ENCODE measurements at regions not wholly inside any gene's neighbourhood (a gene's known extent, or its start where the extent isn't known, plus 50 kb on each side); places are given as distances from the start of the nearest gene placed in this dataset.
"Not testable (repeated sequence)": the region's sequence is repeated elsewhere in the genome, so short reads cannot be mapped to it uniquely, and the experiment has no call there.

DNA sequence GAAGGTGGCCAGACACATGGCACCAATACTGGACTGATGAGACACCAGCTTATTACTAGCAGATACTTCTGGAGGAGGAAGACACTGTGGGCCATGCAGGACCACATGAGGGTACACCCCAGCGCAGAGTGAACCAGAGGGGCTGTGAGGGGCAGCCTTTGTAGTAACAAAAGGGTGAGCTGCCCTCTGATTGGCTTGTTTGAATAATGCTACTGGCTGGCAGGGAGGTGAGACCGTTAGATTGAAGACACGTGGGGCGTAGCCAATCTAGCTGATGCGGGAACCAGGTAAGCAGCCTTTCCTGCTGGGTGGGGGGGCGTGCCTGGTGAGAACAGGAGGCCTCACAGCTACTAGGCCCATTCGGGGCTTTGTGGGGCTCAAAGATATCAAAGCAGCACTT, 102.8 kb upstream of the SEC14L1 start:
- no peak for DNase-seq (ENCODE audit: low spot score)

GRCh38 chr17:77038884-77039555, 101.7 kb upstream of the SEC14L1 start:
- DNase-seq (ENCODE audit: low spot score): no peak

- no peak for DNase-seq (ENCODE audit: low spot score)
These were observed 98.1 kb upstream of the SEC14L1 start for GRCh38 chr17:77042476-77043231.

- no peak for DNase-seq (ENCODE audit: low spot score)
These were observed 95.2 kb upstream of the SEC14L1 start for GRCh38 chr17:77045441-77046041.

DNA sequence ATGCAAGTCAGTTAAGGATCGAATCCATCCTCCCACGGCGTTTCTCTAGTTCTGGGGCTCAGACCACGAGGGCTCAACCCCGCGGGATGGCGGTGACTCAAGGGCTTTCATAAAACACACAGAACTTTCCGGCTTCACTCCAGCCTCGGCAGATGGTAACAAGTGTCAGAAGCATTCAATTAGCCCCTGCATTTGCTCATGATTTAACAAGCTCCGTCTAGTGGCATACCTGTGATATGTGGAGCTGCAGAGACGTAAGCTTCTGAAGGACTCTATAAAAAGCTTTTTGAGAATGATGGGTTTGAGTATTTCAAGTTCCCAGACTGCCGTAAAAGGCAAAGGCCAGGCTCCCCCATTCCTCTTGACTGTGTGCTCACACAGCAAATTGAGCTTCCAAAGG, 91.3 kb upstream of the SEC14L1 start:
- no peak for DNase-seq (ENCODE audit: low spot score)

DNA sequence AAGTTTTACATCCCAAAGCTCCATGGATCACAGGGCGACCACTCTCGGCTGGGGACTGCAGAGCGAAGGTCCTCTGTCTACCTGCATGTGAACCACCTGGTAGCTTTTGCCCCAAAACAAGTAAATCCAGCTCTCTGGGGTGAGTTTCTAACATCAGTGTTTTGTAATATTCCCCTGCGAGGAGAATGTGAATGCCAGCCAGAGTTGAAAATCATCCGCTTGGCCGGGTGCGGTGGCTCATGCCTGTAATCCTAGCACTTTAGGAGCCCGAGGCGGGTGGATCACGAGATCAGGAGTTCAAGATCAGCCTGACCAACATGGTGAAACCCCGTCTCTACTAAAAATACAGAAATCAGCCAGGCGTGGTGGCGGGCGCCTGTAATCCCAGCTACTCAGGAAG, 89.9 kb upstream of the SEC14L1 start:
- DNase-seq (ENCODE audit: low spot score): not testable (repeated sequence)

DNA sequence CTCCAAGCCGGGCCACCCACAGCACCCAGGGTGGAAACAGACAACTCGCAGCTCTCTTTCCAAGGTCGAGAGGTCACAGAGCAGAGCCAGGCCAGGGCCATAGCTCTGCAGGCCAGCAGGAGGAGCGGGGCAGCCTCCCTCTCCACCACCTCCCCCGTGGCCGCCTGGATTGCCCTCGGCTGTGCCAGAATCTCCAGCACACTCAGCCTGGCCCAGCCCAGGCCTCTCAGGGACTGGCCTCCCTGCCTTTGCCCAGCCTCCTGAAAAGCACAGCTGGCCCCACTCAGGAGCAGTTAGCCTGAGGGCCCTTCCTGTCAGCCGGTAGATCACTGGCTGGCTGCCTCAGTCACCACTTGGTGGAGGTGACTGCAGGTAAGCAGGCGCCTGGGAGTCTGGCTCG, 85.8 kb upstream of the SEC14L1 start:
- DNase-seq (ENCODE audit: low spot score): no peak

DNA sequence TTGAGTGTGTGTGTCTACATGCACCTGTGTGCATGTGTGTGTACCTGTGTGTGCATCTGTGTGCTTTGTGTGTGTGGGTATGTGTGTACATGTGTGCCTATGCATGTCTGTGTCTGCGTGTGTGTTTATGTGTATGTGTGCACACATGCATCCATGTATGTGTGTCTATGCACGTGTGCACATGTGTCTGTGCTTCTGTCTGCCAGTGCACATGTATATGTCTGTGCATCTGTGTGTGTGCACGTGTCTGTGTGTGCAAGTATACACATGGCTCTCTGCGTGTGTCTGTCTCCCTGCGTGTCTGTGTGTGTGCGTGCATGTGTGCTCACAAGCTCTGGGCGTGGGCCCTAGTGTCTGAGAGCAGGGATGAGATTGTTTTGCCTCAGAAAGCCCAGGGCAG, 85.3 kb upstream of the SEC14L1 start:
- no peak for DNase-seq (ENCODE audit: low spot score)

DNA sequence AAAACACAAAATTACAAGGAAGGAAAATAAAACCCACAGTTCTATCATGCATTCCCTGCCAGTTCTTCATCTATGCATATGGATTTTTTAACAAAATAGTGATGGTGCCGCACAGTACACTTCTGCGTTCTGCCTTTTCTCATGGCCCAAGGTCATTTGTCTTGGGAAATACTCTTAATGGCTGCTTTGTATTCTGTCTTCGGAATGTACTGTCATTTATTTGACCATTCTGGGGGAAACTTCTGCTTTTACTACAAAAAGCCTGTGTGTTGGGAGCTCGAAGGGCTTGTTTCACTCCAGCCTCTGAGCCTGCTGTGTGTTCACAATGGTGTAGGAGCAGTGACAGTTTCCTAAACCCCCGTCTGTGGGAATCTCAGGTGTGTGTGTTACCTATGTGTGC, 82.8 kb upstream of the SEC14L1 start:
- DNase-seq (ENCODE audit: low spot score): no peak

DNA sequence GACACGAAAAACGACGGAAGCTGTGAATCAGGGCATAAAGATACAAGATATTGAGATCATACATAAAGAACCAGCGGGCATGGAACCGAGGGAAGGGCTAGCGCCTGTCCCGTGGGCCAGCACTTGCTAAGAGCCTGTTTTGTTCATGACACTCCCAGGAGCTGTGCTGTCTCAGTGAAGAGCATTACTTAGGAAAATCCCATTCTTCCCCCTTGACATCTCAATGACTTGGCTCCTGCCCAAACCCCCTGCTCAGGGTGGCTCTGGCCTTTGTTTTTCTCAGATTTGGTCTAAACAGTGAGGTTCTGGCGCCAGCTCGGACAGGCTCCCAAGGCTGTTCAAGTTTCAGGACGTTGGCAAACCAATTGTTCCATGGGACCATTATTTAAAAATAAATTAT, 79.1 kb upstream of the SEC14L1 start:
- DNase-seq (ENCODE audit: low spot score): no peak

DNA sequence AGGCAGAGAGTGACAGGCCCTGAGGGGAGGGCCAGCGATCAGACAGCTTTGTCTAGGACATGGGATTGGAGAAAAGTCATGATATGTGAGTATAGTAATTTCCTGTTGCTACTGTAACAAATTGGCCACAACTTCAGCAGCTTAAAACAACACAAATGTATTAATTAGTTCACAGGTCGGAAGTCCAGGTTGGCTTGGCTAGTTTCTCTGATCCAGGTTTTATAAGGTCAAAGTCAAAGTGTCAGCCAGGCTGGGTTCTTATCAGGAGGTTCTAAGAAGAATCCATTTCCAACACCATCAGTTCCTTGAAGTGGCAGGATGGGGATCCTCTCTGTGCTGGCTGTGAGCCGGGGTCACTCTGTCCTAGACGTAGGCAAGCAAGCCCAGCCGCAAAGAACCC, 76.2 kb upstream of the SEC14L1 start:
- no peak for DNase-seq (ENCODE audit: low spot score)

- no peak for DNase-seq (ENCODE audit: low spot score)
These were observed 74.6 kb upstream of the SEC14L1 start for GRCh38 chr17:77066165-77066564.

GRCh38 chr17:77066726-77067409, 73.9 kb upstream of the SEC14L1 start:
- DNase-seq (ENCODE audit: low spot score): peak; percentile 58

- no peak for DNase-seq (ENCODE audit: low spot score)
These were observed 71.9 kb upstream of the SEC14L1 start for GRCh38 chr17:77068915-77069314.

- DNase-seq (ENCODE audit: low spot score): no peak
These were observed 69.9 kb upstream of the SEC14L1 start for GRCh38 chr17:77070888-77071279.

- no peak for DNase-seq (ENCODE audit: low spot score)
These were observed 68.8 kb upstream of the SEC14L1 start for GRCh38 chr17:77071925-77072490.

DNA sequence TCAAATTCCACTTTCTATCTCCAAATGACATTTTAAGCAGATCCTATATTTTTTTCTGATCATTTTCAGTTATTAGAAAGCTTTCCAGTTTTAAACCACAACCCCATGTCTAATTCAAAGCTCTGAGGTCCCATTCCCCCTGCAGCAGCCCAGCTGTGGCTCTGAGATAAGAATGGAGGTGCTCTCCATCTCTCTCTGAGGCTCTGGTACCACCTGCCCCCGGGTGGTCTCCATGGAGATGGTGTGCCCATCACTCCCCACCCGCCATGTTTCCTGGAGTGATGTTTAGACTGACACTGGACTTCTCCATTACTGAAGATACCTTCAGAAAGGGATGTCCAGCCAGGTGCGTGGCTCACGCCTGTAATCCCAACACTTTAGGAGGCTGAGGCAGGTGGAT, 68.1 kb upstream of the SEC14L1 start:
- peak; percentile 49 for DNase-seq (ENCODE audit: low spot score)

DNA sequence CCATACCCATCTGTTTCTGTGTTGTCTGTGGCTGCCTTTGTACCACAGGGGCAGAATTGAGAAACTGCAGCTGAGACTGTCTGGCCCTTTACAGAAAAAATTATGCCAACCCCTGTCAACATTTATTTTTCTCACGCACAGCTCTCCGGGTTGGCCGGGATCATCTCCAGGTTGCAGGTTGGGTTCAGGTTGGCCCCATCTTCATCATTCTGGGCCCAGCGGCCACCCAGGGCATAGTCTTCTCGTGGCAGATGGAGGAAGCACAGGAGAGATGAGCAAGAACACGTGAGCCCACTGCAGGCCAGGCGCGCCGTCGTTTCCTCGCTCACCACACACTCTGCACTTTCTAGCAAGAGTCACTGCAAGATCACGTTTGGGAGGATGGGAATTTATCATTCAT, 66.1 kb upstream of the SEC14L1 start:
- no peak for DNase-seq (ENCODE audit: low spot score)

GRCh38 chr17:77076124-77076830, 64.5 kb upstream of the SEC14L1 start:
- DNase-seq (ENCODE audit: low spot score): no peak

DNA sequence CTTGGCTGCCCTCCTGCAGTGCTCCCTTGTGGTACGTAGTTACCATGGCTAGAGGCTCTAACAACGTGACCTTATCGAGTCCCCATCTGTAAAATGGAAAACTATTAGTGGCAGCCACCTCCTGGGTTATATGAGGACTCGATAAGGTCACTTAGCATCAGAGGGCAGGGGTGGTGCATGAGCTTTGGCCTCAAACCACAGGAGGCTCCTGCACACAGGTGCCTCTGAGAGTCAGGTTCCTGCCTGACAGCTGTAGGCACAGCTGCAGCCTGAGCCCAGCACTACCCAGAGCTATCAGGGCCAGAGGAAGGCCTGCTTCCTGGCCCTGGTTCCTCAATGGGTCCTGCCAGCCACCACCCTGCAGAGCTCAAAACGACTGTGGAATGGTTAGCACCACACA, 57.2 kb upstream of the SEC14L1 start:
- DNase-seq (ENCODE audit: low spot score): no peak

DNA sequence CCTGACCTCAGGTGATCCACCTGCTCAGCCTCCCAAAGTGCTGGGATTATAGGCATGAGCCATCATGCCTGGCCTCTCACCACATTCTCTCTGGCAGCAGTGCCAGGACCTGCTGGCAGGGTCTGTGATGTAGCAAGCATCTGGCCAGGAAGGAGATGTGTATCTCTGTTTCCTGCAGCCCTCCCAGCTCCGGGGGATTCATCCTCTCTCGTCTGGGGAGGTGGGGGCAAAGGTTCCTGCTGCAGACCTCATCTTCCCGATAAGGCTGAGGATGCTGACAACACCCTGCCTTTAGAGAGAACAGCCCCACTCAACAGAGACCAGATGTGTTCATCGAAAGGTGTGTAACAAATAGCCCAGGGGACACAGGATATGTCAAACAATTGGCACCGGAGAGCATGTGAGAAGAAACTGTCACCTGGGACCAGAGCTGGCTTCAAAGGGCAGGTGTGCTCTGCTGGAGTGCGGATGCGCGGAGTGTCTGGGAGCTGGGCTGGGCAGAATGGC, 54.8 kb upstream of the SEC14L1 start:
- no peak for DNase-seq (ENCODE audit: low spot score)

Data from hematopoietic multipotent progenitor cell treated with erythropoietin and hydrocortisone succinate and interleukin-3 and kit ligand, for 15 days (in vitro differentiated cells).